MM.1S (cell line): ENCODE measurements at regions not wholly inside any gene's neighbourhood (a gene's known extent, or its start where the extent isn't known, plus 50 kb on each side); places are given as distances from the start of the nearest gene placed in this dataset.

Source experiments
- DNase-seq: peaks from one replicate; pipeline ENCODE4 v3.0.0-alpha.2; 2015
- H2AFZ ChIP-seq: fragments of 300-600 bp; sonication (generic); 2 replicates; pipeline ENCODE4 v1.6.0; 2016; ENCODE audit warnings: antibody characterized with exemption, low read length
- H3F3A ChIP-seq: fragments of 300-600 bp; sonication (generic); 2 replicates; pipeline ENCODE4 v1.6.1; 2016; ENCODE audit warnings: mild to moderate bottlenecking, antibody characterized with exemption, low read length, moderate library complexity, mixed read lengths; ENCODE audit not compliant: insufficient read depth
- H3K27ac ChIP-seq: fragments of 300-600 bp; sonication (generic); 2 replicates; pipeline ENCODE4 v1.5.1; 2016; ENCODE audit warnings: mild to moderate bottlenecking, low read length
- H3K27me3 ChIP-seq: fragments of 300-600 bp; sonication (generic); replicated peaks from 2 replicates; pipeline ENCODE4 v1.6.0; 2016; ENCODE audit warnings: low read length; ENCODE audit not compliant: insufficient read depth
- H3K36me3 ChIP-seq: fragments of 300-600 bp; sonication (generic); replicated peaks from 2 replicates; pipeline ENCODE4 v1.6.1; 2016; ENCODE audit warnings: mild to moderate bottlenecking, low read length, mixed read lengths; ENCODE audit not compliant: insufficient read depth
- H3K4me1 ChIP-seq: fragments of 300-600 bp; sonication (generic); 2 replicates; pipeline ENCODE4 v1.6.1; 2016; ENCODE audit warnings: low read length, mixed read lengths
- H3K4me2 ChIP-seq: fragments of 300-600 bp; sonication (generic); 2 replicates; pipeline ENCODE4 v1.6.0; 2016; ENCODE audit warnings: low read depth, low read length
- H3K4me3 ChIP-seq: fragments of 300-600 bp; sonication (generic); 2 replicates; pipeline ENCODE4 v1.5.1; 2016; ENCODE audit warnings: low read length, mixed read lengths
- H3K79me2 ChIP-seq: fragments of 300-600 bp; sonication (generic); 2 replicates; pipeline ENCODE4 v1.6.1; 2016; ENCODE audit warnings: mixed run types, low read length, mixed read lengths
- H3K9ac ChIP-seq: fragments of 300-600 bp; sonication (generic); 2 replicates; pipeline ENCODE4 v1.6.1; 2016; ENCODE audit warnings: low read length, mixed read lengths
- H3K9me2 ChIP-seq: fragments of 300-600 bp; sonication (generic); replicated peaks from 2 replicates; pipeline ENCODE4 v1.6.1; 2016; ENCODE audit warnings: mild to moderate bottlenecking, low read length, mixed read lengths; ENCODE audit not compliant: insufficient read depth
- H3K9me3 ChIP-seq: fragments of 300-600 bp; sonication (generic); replicated peaks from 2 replicates; pipeline ENCODE4 v1.6.1; 2016; ENCODE audit warnings: mild to moderate bottlenecking, low read length, mixed read lengths; ENCODE audit not compliant: insufficient read depth
- H4K20me1 ChIP-seq: fragments of 300-600 bp; sonication (generic); 2 replicates; pipeline ENCODE4 v1.6.1; 2016; ENCODE audit warnings: mild to moderate bottlenecking, low read length, moderate library complexity, mixed read lengths; ENCODE audit not compliant: insufficient read depth
- CTCF ChIP-seq: fragments of 300-600 bp; sonication (generic); IDR thresholded peaks from 2 replicates; pipeline ENCODE4 v1.5.1; 2016; ENCODE audit warnings: antibody characterized with exemption, low read length, mixed read lengths
- EZH2 ChIP-seq: fragments of 300-600 bp; sonication (generic); optimal IDR thresholded peaks from 2 replicates; pipeline ENCODE3; 2017; ENCODE audit warnings: low read depth, mild to moderate bottlenecking, antibody characterized with exemption, low read length, mixed read lengths
- EZH2phosphoT487 ChIP-seq: fragments of 300-600 bp; sonication (generic); IDR thresholded peaks from 2 replicates; pipeline ENCODE4 v1.6.1; 2018; ENCODE audit warnings: antibody characterized with exemption, low read length

- H3K79me2 ChIP-seq: no peaks in the 10 kb centered on the region
- H3F3A ChIP-seq: no peaks in the 10 kb centered on the region
- no peak overlapping the region for H3K4me2 ChIP-seq
- no peak overlapping the region for H3K9ac ChIP-seq
- H3K4me1 ChIP-seq: no peaks in the 10 kb centered on the region
- H2AFZ ChIP-seq: no peak overlapping the region
- no peak overlapping the region for H3K4me3 ChIP-seq
- no peaks in the 10 kb centered on the region for H3K36me3 ChIP-seq
- H4K20me1 ChIP-seq: no peaks in the 10 kb centered on the region
- H3K27ac ChIP-seq: no peak overlapping the region
- TF ChIP-seq CTCF: no peak
- TF ChIP-seq EZH2: no peak
- TF ChIP-seq EZH2phosphoT487: no peak
- no peaks in the 10 kb centered on the region for H3K9me2 ChIP-seq
- H3K27me3 ChIP-seq: no peaks in the 10 kb centered on the region
- H3K9me3 ChIP-seq: no peaks in the 10 kb centered on the region
- no peak for DNase-seq
Measured at GRCh38 chr2:12034382-12034781, 287.9 kb downstream of the LPIN1 start.

- TF ChIP-seq EZH2phosphoT487 (no peak), CTCF (no peak), EZH2 (no peak)
- H3K9me2 ChIP-seq: no peaks in the 10 kb centered on the region
- no peaks in the 10 kb centered on the region for H3K79me2 ChIP-seq
- no peaks in the 10 kb centered on the region for H3K4me1 ChIP-seq
- no peak overlapping the region for H3K9ac ChIP-seq
- DNase-seq: no peak
- no peaks in the 10 kb centered on the region for H4K20me1 ChIP-seq
- H3F3A ChIP-seq: no peaks in the 10 kb centered on the region
- H3K27ac ChIP-seq: no peak overlapping the region
- no peaks in the 10 kb centered on the region for H3K9me3 ChIP-seq
- no peak overlapping the region for H3K4me2 ChIP-seq
- no peaks in the 10 kb centered on the region for H3K27me3 ChIP-seq
- no peak overlapping the region for H2AFZ ChIP-seq
- H3K36me3 ChIP-seq: no peaks in the 10 kb centered on the region
- no peak overlapping the region for H3K4me3 ChIP-seq
Measured at GRCh38 chr2:12035029-12035720, 288.7 kb downstream of the LPIN1 start.

GRCh38 chr2:12035956-12036639 lies 289.7 kb downstream of the LPIN1 start:
- H3K4me2 ChIP-seq: no peak overlapping the region
- no peaks in the 10 kb centered on the region for H3K79me2 ChIP-seq
- no peak overlapping the region for H3K4me3 ChIP-seq
- H3K4me1 ChIP-seq: no peaks in the 10 kb centered on the region
- H3K36me3 ChIP-seq: no peaks in the 10 kb centered on the region
- H3F3A ChIP-seq: no peaks in the 10 kb centered on the region
- no peak overlapping the region for H3K27ac ChIP-seq
- no peak overlapping the region for H2AFZ ChIP-seq
- no peaks in the 10 kb centered on the region for H4K20me1 ChIP-seq
- no peak for TF ChIP-seq EZH2phosphoT487
- no peak for TF ChIP-seq CTCF
- no peak for TF ChIP-seq EZH2
- DNase-seq: no peak
- no peaks in the 10 kb centered on the region for H3K27me3 ChIP-seq
- H3K9me2 ChIP-seq: no peaks in the 10 kb centered on the region
- H3K9me3 ChIP-seq: no peaks in the 10 kb centered on the region
- H3K9ac ChIP-seq: no peak overlapping the region
